OCI-LY7 (cell line): ENCODE measurements at regions not wholly inside any gene's neighbourhood (a gene's known extent, or its start where the extent isn't known, plus 50 kb on each side); places are given as distances from the start of the nearest gene placed in this dataset.

Source experiments
- BruUV-seq: library from RNA; stranded (reverse); fragments of 400-500 nt; replicated peaks from 2 replicates; lab custom pipeline; 2021; lab: Mats Ljungman, UMichigan
- CTCF ChIA-PET: fragments of 300-600 bp; sonication (Branson Sonifier 250); formaldehyde crosslinking; loops from one replicate; lab custom pipeline; 2022; ENCODE audit warnings: antibody characterized with exemption; ENCODE audit not compliant: unreplicated experiment; lab: Charles Lee
- POLR2A ChIA-PET: fragments of 300-600 bp; sonication (Branson Sonifier 250); formaldehyde crosslinking; loops from one replicate; lab custom pipeline; 2022; ENCODE audit warnings: antibody characterized with exemption; lab: Charles Lee
- DNase-seq: peaks from one replicate; pipeline ENCODE4 v3.0.0-alpha.2; 2015; ENCODE audit warnings: low spot score
- H2AFZ ChIP-seq: fragments of 200-600 bp; sonication (generic), shearing (Covaris generic); 2 replicates; pipeline ENCODE4 v1.6.1; 2014; ENCODE audit warnings: mild to moderate bottlenecking, antibody characterized with exemption, low read length, moderate library complexity
- H3K27ac ChIP-seq: fragments of 200-600 bp; sonication (generic); 2 replicates; pipeline ENCODE4 v1.5.1; 2014; ENCODE audit warnings: mixed run types, low read depth, mild to moderate bottlenecking, moderate library complexity, low read length, inconsistent platforms; ENCODE audit not compliant: poor library complexity, severe bottlenecking
- H3K36me3 ChIP-seq: fragments of 200-600 bp; sonication (generic); 2 replicates; pipeline ENCODE4 v1.6.1; 2014; ENCODE audit warnings: mild to moderate bottlenecking, antibody characterized with exemption, low read length, moderate library complexity, mixed read lengths; ENCODE audit not compliant: insufficient read depth
- H3K4me1 ChIP-seq: fragments of 200-600 bp; sonication (generic); 2 replicates; pipeline ENCODE4 v1.5.1; 2014; ENCODE audit warnings: mild to moderate bottlenecking, low read length; ENCODE audit not compliant: insufficient read depth, poor library complexity, severe bottlenecking
- H3K4me2 ChIP-seq: fragments of 200-600 bp; sonication (generic); 2 replicates; pipeline ENCODE4 v1.6.1; 2014; ENCODE audit warnings: mild to moderate bottlenecking, low read length
- H3K4me3 ChIP-seq: fragments of 200-600 bp; sonication (generic); 2 replicates; pipeline ENCODE4 v1.5.1; 2014; ENCODE audit warnings: mild to moderate bottlenecking, low read depth, low read length; ENCODE audit not compliant: poor library complexity, severe bottlenecking
- H3K79me2 ChIP-seq: fragments of 200-600 bp; sonication (generic); 2 replicates; pipeline ENCODE4 v1.6.1; 2016; ENCODE audit warnings: low read depth, mild to moderate bottlenecking, low read length, moderate library complexity, mixed read lengths; ENCODE audit not compliant: insufficient read depth
- H3K9me2 ChIP-seq: fragments of 200-600 bp; sonication (generic); 2 replicates; pipeline ENCODE4 v1.6.1; 2016; ENCODE audit warnings: mild to moderate bottlenecking, low read length, mixed read lengths; ENCODE audit not compliant: insufficient read depth
- H3K9me3 ChIP-seq: fragments of 200-600 bp; sonication (generic); 2 replicates; pipeline ENCODE4 v1.6.1; 2014; ENCODE audit warnings: mild to moderate bottlenecking, mixed run types, low read length, mixed read lengths
- H4K20me1 ChIP-seq: fragments of 200-600 bp; sonication (generic); 2 replicates; pipeline ENCODE4 v1.6.1; 2014; ENCODE audit warnings: mild to moderate bottlenecking, antibody characterized with exemption, low read length, moderate library complexity, mixed read lengths; ENCODE audit not compliant: insufficient read depth
- CTCF ChIP-seq: fragments of 200-600 bp; sonication (generic); conservative IDR thresholded peaks from 2 replicates; pipeline ENCODE4 v1.5.1; 2014; ENCODE audit warnings: mild to moderate bottlenecking, antibody characterized with exemption, low read length, moderate library complexity, mixed read lengths
- EZH2phosphoT487 ChIP-seq: fragments of 200-600 bp; sonication (generic); IDR thresholded peaks from 2 replicates; pipeline ENCODE4 v1.6.1; 2018; ENCODE audit warnings: low read depth, borderline replicate concordance, mild to moderate bottlenecking, mixed run types, antibody characterized with exemption, low read length, moderate library complexity, mixed read lengths
- intact Hi-C: fragments of 100-400 bp; cut with micrococcal nuclease; formaldehyde crosslinking; loops from one replicate; pipeline ENCODE4 v1.10.0; 2022; ENCODE audit not compliant: unreplicated experiment

GRCh38 chr9:91034521-91034920, 232.9 kb downstream of the SYK start:
- no TSS peak for BruUV-seq
- CTCF ChIA-PET, result interaction anchor here (0.5 to 3.2 kb wide), 2 partner anchors 120 to 122 kb away, joined by 3 to 8 read pairs; no protein-coding TSS in a partner anchor

GRCh38 chr9:91034976-91035824, 233.6 kb downstream of the SYK start:
- Histone ChIP-seq H3K4me3 (peak overlapping the region; percentile 48), H4K20me1 (no peaks in the 10 kb centered on the region), H3K4me2 (peak overlapping the region; percentile 78), H2AFZ (peak overlapping the region; percentile 88), H3K4me1 (peaks cover 46% of the 10 kb centered on the region), H3K36me3 (no peaks in the 10 kb centered on the region), H3K9me2 (no peaks in the 10 kb centered on the region), H3K79me2 (no peaks in the 10 kb centered on the region), H3K9me3 (no peaks in the 10 kb centered on the region), H3K27ac (peak overlapping the region; percentile 83)
- intact Hi-C loops, result loop anchor here (2.0 to 5.0 kb wide), 5 partner anchors 120 to 692 kb away; partner anchors contain the start of gene NFIL3
- DNase-seq, result peak; percentile 76
- TF ChIP-seq CTCF (no peak), EZH2phosphoT487 (no peak)
- no TSS peak for BruUV-seq
- CTCF ChIA-PET, result interaction anchor here (0.5 to 3.2 kb wide), 2 partner anchors 120 to 122 kb away, joined by 3 to 8 read pairs; no protein-coding TSS in a partner anchor
- POLR2A ChIA-PET, result interaction anchor here (0.7 to 1.6 kb wide), 4 partner anchors 7 to 693 kb away, joined by 3 to 4 read pairs (median 4); no protein-coding TSS in a partner anchor

More at GRCh38 chr9:91034521-91034920, 232.9 kb downstream of the SYK start:
- Histone ChIP-seq H3K4me1 (peaks cover 46% of the 10 kb centered on the region), H2AFZ (peak overlapping the region; percentile 88; the same call in 1 of the 2 replicates), H3K36me3 (no peaks in the 10 kb centered on the region), H3K9me2 (no peaks in the 10 kb centered on the region), H3K27ac (peak overlapping the region; percentile 83), H3K4me3 (no peak overlapping the region), H3K9me3 (no peaks in the 10 kb centered on the region), H3K79me2 (no peaks in the 10 kb centered on the region), H3K4me2 (peak overlapping the region; percentile 78), H4K20me1 (no peaks in the 10 kb centered on the region)
- no peak for TF ChIP-seq CTCF
- TF ChIP-seq EZH2phosphoT487, result no peak
- DNase-seq, result peak; percentile 58
- POLR2A ChIA-PET, result interaction anchor here (0.6 to 1.6 kb wide), 5 partner anchors 8 to 694 kb away, joined by 3 to 4 read pairs (median 3); no protein-coding TSS in a partner anchor
- intact Hi-C loops, result loop anchor here (2.0 kb wide), 2 partner anchors 120 to 388 kb away; partner anchors contain the start of gene NFIL3
